Smooth muscle cell of the brain vasculature (primary cell): ENCODE measurements at regions not wholly inside any gene's neighbourhood (a gene's known extent, or its start where the extent isn't known, plus 50 kb on each side); places are given as distances from the start of the nearest gene placed in this dataset.
A peak's percentile ranks its signal among the peaks of the same experiment; 100 is the strongest.
"Not testable (repeated sequence)": the region's sequence is repeated elsewhere in the genome, so short reads cannot be mapped to it uniquely, and the experiment has no call there.

ENCODE experiments used
- DNase-seq: peaks from one replicate; pipeline ENCODE4 v3.0.0-alpha.2; 2012; ENCODE audit warnings: low read depth, low spot score

DNA sequence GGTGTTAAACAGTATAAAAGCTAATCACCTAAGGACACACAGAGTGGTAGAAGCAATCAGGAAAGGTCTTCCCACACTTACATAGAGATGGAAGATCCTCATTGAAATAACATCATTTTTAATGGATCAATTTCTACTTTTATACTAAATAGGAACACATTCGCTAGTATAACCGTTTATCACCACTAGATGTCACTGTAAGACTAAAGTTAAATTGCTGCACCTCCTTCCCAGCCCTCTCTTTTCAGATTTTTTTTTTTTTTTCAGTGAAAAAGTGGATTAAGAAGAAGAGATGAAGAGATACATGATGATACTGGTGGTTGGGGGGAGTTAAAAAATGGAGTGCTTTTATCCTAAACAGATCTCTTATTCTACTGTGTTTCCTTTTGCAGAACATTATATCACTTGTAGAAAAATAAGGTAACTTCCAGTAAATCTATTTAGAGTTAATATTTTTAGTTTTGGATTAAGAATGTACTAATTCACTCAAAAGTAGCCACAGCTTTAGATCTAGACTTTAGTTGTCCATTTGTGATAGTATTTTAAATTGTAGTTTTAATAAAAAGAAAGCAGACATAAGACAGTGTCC, 116.9 kb upstream of the ARRDC3 start:
- DNase-seq = peak; percentile 28

DNA sequence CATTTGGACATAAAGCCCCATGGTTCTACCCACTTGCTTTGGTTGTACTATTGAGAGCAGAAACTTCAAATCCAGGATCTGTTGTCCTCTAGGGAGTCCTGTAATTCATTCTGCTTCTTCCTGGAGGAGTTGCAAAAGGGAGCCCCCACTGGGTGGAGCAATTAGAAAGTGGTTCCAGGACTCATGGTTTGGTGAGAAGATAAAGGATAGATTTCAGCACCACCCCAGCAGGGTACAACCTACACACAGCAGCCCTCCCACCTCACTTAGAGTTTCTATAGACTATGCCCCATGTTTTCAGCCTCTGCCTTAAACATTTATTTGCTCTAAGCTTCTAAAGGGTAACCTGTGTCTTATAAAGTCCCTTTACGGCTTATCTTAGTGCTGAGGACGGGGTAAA, 112.6 kb upstream of the ARRDC3 start:
- DNase-seq = no peak

DNA sequence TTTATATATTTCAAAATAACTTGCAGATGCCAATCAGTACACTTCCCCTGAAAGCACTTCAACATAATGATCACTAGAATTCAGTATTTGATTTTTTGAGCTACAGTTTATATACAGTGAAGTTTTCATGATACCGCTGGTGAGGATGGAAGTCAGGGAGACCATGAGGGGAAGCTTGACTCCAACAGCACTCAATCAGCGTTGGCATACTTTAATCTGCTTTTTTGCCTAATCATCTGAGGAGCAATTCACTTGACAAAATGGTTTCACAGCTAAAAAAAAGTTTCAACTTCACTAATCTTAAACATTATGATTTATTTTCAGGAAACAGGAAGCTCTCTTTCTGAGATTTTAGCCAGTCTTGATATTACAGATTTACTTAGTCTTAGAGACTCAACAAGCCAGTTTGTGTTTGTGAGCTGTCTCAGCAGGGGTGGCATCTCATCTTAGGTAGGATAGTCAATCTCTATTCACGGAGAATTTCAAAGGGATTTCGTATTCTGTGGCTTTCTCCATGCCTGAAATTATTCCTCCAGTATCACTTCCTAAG, 111.4 kb upstream of the ARRDC3 start:
- no peak for DNase-seq

DNA sequence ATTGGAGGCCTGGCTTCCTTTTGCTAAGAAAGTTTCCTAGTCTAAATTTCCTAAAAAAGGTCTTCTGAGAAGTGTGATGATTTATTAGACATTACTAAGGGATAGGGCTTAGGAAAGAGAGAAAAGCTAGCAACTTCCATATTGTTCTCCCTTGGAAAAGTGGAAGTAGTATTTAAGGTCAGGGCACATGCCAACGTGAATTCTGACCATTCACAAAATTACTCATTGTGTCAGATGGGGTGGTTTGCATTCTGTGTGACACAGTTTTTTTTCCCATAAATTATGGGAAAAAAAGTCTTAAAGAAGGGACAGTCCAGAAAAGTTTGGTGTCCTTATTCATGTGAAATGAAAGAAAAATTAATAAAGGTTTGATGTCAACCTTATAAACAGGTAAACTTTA, 110.0 kb upstream of the ARRDC3 start:
- DNase-seq = no peak

DNA sequence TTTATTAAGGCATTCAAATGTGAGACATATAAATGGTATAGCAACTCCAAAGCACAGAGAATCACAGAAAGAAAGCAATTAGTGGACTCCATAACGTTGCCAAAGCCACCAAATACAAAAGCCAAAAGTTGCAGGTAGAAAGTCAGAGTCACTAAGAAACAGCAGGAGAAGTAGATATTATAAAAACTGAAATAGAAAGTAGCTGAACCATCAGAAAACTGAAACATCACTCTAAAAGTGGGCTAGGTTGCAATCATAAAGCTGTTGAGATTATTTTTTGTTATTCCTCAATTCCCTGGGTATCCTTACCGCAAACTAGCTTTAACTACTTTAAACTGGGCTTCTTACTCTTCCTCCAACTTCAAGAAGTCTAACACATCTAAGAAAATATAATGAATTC, 108.1 kb upstream of the ARRDC3 start:
- DNase-seq = no peak

DNA sequence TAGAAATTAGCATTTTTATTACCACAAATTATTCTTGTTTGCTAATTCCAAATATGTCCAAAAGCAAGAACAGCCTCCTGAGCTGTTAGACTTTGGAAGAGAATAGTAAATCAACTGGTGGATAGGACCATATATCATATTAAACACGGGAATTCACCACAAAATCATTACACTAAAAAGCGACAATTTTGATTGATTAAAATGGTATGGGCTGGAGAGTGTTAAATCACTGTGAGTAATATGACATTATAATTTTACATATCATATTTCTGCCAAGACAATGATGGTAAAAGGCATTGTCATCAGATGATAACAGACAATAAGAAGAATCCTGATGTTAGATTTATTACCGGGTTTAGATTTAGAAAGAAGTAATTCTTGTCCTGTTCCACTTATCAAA, 107.2 kb upstream of the ARRDC3 start:
- no peak for DNase-seq

DNA sequence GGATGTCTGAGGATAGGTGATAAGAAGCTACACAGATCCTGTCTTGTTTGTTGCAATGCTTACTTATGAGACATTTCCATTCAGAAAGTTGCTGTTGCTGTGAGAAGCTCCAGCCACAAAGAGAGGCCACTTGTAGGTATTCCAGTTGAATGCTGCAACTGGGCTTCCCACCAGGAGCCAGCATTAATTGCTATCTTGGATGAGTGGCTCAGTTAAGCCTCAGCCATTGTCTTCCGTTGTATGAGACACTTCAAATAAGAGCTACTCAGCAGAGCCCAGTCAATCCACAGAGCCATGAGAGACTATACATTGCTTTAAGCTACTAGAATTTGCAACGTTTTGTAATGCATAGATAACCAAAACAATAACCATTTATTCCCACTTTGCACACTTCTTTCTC, 104.3 kb upstream of the ARRDC3 start:
- DNase-seq = no peak

DNA sequence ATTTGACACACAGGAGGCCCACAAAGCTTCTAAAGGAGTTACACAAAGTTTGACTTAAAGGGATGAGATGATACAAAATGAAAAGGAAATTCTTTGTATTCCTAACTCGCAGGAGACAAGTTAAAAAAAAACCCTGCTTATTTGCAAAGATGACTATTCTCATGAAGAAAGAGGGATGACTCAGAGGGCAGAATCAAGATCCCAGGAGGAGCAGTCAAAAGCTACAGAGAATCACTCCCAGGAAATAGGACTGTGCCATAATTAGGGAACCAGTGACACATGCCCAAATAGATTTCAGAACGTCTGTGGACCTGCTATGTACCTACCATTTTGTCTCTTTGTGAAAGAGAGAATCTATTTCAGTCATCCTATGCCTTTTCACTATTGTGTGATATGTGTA, 103.5 kb upstream of the ARRDC3 start:
- no peak for DNase-seq

DNA sequence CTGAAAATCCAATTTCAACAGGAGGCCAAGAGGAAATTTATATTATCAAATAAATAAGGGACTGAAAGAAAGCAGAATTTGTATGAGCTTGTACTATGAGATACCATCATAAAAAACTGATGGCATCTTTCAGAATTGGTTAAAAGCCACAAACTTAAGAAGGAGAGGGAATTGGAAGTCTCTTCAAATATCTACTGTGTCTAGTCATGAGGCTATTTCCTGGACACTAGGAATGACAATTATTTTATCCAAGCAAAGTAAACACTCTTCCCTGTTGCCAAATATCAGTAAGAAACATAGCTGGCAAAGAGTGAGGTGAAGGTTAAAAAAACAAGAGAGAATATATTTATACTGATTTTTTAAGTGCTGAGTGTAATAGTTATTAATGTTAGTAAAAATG, 101.5 kb upstream of the ARRDC3 start:
- DNase-seq = no peak

DNA sequence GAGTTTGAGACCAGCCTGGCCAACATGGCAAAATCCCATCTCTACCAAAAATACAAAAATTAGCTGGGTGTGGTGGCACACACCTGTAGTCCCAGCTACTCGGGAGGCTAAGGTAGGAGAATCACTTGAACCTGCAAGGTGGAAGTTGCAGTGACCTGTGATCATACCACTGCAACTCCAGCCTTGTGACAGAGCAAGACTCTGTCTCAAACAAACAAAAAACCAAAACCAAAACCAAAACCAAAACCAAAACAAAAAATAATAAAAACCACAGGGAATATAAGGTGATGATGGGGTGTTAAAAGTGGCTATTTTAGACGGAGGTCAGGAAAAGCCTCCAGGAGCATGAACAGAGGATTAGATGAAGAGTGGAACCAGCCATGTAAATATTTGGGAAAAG, 96.3 kb upstream of the ARRDC3 start:
- DNase-seq = not testable (repeated sequence)

DNA sequence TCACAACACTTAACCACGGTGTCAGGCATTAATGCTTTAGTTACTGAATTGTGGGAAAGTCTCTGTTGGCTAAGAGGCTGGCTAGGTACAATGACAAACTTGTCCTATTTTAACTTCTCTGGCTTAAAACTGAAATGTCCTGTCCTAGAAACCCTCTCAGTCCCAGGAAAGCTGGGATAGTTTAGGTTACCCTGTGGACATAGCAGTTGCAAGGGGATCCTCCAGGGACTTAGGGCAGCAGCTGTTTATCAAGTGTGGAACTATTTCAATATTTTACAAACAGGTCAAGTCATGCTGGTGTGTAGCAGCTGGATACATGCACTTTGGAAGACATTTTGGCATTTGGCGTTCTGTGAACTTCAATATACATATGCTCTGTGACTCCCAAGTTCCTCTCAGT, 95.0 kb upstream of the ARRDC3 start:
- no peak for DNase-seq

DNA sequence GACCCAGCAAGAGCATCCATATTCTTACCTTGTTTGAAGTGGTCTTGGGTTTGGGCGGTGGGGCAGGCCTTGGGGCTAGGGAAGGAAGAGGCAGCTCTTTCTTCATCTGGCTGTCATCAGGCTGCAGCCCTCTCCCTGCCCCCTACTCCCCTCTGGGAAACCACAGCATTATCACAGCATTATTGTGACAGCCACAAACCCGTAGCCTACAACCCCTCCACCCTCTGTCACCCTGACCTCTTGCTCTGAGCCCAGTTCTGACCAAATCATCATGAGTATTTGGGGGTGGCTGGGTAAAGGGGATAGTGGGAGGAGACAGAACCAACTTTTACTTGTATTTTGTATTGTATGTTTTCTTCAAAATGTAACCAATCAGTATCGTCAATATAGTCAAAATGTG, 94.3 kb upstream of the ARRDC3 start:
- DNase-seq = no peak

DNA sequence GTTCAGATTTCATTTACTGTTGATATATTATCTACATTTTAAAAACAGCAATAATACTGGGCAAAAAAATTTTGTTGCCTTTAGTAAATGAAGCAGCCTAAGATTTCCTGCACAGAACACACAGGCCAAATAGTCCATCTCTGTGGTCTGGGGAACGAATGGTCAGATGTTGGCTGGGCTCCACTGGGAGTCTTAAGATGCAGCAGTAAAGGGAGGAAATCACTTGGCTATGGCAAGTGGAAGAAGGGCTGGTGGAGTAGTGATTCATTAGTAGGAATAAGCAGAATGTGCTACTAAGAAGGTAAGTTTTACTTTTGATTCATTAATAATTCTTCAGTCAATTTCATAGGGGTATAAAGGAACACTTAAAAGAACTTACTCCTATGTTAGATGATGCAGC, 91.1 kb upstream of the ARRDC3 start:
- no peak for DNase-seq

DNA sequence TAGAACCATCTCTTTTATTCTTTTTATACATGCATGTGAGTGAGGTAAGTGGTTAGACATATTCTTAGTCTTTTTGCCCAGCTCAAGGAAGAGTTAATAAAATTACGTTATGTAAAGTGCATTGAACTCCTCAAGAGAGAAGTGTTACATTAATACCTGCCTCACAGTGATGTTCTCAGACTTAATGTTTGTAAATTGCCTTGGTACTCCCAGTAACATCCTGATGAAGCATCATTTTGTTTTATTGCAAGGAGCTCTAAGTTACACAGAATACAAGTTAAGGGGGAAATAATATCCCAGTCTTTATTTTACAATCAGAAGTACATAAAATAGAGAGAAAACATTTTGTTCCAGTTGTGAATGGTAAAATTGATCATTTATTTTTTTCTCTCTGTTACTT, 89.5 kb upstream of the ARRDC3 start:
- no peak for DNase-seq

DNA sequence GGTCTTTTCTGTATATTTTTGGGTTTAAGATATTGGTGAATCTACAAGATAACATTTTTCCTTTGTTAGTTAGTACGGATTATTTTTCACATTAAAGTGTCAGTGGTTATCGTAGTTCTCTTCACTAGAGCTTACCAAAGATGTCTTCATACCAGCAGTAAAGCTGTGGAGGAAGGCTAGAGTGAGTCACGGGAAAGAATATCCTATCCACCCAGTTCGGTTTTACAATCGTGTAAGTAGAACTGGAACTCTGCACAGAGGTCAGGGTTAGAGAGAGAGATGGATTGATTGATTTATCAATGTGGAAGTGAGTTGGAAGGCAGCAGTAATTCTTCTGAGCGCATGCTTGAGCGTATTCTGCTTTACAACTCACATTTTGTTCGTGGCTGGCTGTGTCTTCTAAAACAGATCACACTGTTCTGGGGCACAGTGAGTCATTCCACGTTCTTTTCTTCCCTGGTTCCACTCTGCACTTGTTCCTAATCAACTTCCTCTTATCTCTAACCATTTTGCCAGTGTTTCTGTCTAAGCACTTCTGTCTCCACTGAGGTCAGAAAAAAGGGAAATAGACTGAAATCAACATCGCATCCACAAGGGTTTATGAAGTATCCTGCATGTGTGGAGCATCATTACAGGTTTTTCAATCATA, 86.5 kb upstream of the ARRDC3 start:
- no peak for DNase-seq

DNA sequence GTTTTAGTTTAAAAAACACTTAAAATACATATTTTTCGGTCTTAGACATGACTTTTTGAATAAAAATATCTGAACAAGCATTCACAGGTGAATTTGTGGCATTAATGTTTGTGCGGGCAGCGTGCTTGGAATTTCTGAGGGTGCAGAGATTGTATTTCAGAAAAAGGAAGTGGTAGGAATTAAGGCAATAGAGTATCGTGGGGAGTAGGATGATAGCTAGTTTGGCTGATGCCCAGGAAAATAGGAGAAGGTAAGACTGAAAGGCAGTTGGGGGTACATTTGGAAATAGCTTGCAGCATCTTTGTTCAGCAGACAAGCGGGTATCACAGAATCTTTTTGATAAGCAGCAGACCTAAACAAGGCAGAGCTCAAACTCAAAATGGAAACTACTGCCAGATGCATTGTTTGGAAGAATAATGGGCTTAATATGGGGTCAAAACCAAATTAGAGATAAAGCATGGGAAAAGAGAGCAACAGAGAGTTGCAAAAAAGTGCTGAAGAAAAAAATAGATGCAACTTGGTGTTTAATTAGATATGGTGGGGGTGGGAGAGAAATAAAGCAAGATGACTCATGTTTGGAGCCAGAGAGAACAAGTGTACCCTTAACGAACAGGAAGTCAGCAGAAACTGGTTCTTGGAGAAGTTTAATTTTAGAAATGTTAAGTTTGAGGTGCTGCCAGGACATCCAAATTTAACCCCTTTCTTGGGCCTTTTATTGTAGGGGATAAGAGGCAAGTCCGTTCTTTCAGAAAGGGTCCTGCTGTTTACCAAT, 85.7 kb upstream of the ARRDC3 start:
- no peak for DNase-seq

DNA sequence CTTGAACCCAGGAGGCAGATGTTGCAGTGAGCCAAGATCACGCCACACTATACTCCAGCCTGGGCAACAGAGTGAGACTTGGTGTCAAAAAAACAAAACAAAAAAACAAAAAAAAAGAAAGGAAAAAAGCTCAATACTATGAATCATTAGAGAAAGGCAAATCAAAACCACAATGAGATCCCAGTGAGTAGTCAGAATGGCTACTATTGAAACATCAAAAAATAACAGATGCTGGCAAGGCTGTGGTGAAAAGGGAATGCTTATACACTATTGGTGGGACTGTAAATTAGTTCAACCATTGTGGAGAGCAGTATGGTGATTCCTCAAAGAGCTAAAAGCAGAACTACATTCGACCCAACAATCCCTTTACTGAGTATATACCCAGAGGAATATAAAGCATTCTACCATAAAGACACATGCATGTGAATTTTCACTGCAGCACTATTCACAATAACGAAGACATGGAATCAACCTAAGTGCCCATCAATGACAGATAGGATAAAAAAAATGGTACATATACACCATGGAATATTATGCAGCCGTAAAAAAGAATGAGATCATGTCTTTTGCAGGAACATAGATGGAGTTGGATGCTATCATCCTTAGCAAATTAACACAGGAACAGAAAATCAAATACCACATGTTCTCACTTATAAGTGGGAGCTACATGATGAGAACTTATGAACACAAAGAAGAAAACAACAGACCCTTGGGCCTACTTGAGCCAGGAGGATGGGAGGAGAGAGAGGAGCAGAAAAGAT, 81.9 kb upstream of the ARRDC3 start:
- no peak for DNase-seq

DNA sequence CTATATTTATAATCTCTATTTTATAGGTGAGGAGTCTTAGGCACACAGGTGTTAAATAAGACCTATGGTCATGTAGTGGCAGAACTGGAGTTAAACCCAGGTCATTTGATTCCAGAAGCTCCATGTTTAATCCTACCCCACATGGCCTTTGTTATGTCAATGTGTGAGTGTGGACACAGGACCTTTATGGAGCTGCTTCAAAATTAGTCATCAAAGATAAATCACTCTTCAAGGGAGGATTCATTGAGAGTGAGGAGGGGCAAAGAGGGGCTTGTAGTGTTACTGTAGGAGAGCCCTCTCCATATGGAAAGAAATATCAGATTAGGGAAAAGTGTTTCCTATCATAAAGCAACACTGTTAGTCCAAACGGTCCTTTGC, 74.6 kb upstream of the ARRDC3 start:
- no peak for DNase-seq

DNA sequence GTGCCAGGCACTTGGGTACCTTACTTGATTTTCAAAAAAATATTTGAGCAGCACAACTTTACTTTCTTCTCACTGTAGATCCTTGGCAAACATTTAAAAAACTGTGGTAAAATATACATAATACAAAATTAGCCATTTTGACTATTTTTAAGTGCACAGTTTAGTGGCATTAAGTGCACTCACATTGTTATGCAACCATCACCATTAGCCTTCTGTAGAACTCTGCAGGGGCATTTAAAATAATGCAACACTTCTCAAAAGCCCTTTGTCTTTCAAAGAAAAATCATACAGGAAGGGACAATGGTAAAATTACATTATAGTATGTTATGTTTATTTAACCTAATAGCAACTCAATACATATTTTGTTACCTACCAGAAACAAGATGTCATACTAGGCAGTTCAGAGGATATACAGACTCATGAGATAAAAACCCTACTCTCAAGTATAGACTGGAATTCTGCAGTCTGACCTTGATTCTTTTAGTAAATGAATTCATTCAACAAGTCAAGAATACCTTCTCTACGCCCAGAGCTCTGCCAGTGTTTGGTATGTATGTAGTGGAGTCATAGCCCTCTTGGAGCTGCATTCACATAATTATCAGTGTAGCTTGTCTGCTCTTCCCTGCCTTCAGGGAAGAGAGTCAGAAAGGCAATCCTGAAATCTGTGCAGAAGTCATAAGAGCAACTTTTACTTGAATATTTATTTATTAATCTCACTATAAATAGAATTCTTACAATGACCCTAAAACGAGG, 74.0 kb upstream of the ARRDC3 start:
- no peak for DNase-seq

DNA sequence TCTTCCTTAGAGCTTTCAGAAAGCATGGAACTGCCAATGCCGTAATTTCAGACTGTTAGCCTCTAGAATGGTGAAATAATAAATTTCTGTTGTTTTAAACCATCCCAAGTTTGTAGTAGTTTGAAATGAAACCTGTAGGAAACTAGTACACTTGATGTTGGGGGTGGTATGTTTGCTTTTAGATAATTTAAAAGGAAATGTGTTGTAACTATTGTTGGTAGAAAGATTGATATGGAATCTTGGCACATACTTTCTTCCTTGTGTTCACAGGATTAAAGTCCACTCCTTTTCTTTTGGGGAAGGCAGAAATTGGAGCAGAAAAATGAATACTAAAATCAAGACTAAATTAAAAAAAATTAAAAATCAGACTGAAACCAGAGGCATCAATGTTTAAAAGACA, 66.0 kb upstream of the ARRDC3 start:
- no peak for DNase-seq

DNA sequence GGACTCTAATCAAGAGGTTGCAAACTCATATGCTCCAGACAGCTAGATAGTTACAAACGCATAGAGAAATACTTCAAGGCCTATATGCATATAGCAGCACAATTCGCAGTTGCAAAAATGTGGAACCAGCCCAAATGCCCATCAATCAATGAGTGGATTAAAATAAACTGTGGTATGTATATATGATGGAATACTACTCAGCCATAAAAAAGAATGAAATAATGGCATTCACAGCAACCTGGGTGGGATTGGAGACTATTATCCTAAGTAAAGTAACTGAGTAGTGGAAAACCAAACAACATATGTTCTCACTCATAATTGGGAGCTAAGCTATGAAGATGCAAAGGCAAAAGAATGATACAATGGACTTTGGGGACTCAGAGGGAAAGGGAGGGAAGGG, 65.0 kb upstream of the ARRDC3 start:
- DNase-seq = not testable (repeated sequence)
